Fibroblast of peridontal ligament (primary cell): ENCODE measurements at regions not wholly inside any gene's neighbourhood (a gene's known extent, or its start where the extent isn't known, plus 50 kb on each side); places are given as distances from the start of the nearest gene placed in this dataset.
"Not testable (repeated sequence)": the region's sequence is repeated elsewhere in the genome, so short reads cannot be mapped to it uniquely, and the experiment has no call there.

Source experiments
- DNase-seq: peaks from one replicate; pipeline ENCODE4 v3.0.0-alpha.2; 2010; ENCODE audit errors: extremely low read depth

- DNase-seq = no peak
Observed at GRCh38 chr6:156450421-156450820, 326.8 kb upstream of the ARID1B start.

GRCh38 chr6:156449569-156449968 is 327.6 kb upstream of the ARID1B start:
- no peak for DNase-seq

GRCh38 chr6:156449128-156449527 is 328.1 kb upstream of the ARID1B start:
- DNase-seq = no peak

- no peak for DNase-seq
Observed at GRCh38 chr6:156448579-156448978, 328.6 kb upstream of the ARID1B start.

- no peak for DNase-seq
Observed at GRCh38 chr6:156440688-156441087, 336.5 kb upstream of the ARID1B start.

GRCh38 chr6:156438350-156438923 is 338.7 kb upstream of the ARID1B start:
- no peak for DNase-seq

GRCh38 chr6:156437121-156437879 is 339.9 kb upstream of the ARID1B start:
- no peak for DNase-seq

GRCh38 chr6:156434795-156435190 is 342.4 kb upstream of the ARID1B start:
- DNase-seq = no peak

GRCh38 chr6:156434049-156434794 is 343.0 kb upstream of the ARID1B start:
- no peak for DNase-seq

GRCh38 chr6:156432543-156432942 is 344.6 kb upstream of the ARID1B start:
- no peak for DNase-seq

GRCh38 chr6:156430386-156430785 is 346.8 kb upstream of the ARID1B start:
- no peak for DNase-seq

- peak; percentile 27 for DNase-seq
Observed at GRCh38 chr6:156427345-156427744, 349.8 kb upstream of the ARID1B start.

GRCh38 chr6:156425359-156426020 is 351.7 kb upstream of the ARID1B start:
- DNase-seq = peak; percentile 4

- no peak for DNase-seq
Observed at GRCh38 chr6:156423829-156424228, 353.3 kb upstream of the ARID1B start.

GRCh38 chr6:156423075-156423474 is 354.1 kb upstream of the ARID1B start:
- DNase-seq = no peak

GRCh38 chr6:156421933-156422332 is 355.2 kb upstream of the ARID1B start:
- no peak for DNase-seq

- not testable (repeated sequence) for DNase-seq
Observed at GRCh38 chr6:156421301-156421700, 355.9 kb upstream of the ARID1B start.

GRCh38 chr6:156420172-156420993 is 356.8 kb upstream of the ARID1B start:
- no peak for DNase-seq

- no peak for DNase-seq
Observed at GRCh38 chr6:156419594-156419993, 357.6 kb upstream of the ARID1B start.

- DNase-seq = no peak
Observed at GRCh38 chr6:156418253-156418652, 358.9 kb upstream of the ARID1B start.

GRCh38 chr6:156416391-156416790 is 360.8 kb upstream of the ARID1B start:
- no peak for DNase-seq
